ENCODE measurements at regions not wholly inside any gene's neighbourhood (a gene's known extent, or its start where the extent isn't known, plus 50 kb on each side); places are given as distances from the start of the nearest gene placed in this dataset.

GRCh38 chr6:153591159-153591558 is 447.9 kb upstream of the OPRM1 start:
- TF ChIP-seq POLR2A (IDR thresholded peaks at IDR 0.05) (no peak), CTCF (IDR thresholded peaks at IDR 0.05) (no peak), EP300 (IDR thresholded peaks at IDR 0.05) (no peak), POLR2AphosphoS5 (IDR thresholded peaks at IDR 0.05) (no peak)
- no peaks in the 10 kb centered on the region for H3K9me3 ChIP-seq
- no peak for DNase-seq
- no peak overlapping the region for H3K4me3 ChIP-seq
- no peak for ATAC-seq (ENCODE audit: low FRiP score in 2 of 2)
- no peaks in the 10 kb centered on the region for H3K4me1 ChIP-seq
- H3K27me3 ChIP-seq, result no peaks in the 10 kb centered on the region
- H3K27ac ChIP-seq, result peak overlapping the region in 1 of 4 donors; percentile 15
- H3K36me3 ChIP-seq, result no peaks in the 10 kb centered on the region

GRCh38 chr6:153590411-153590810 is 448.6 kb upstream of the OPRM1 start:
- Histone ChIP-seq H3K4me3 (no peak overlapping the region), H3K27ac (no peak overlapping the region), H3K36me3 (no peaks in the 10 kb centered on the region), H3K27me3 (no peaks in the 10 kb centered on the region), H3K9me3 (no peaks in the 10 kb centered on the region), H3K4me1 (no peaks in the 10 kb centered on the region)
- no peak for TF ChIP-seq CTCF (IDR thresholded peaks at IDR 0.05)
- no peak for TF ChIP-seq POLR2AphosphoS5 (IDR thresholded peaks at IDR 0.05)
- no peak for TF ChIP-seq POLR2A (IDR thresholded peaks at IDR 0.05)
- TF ChIP-seq EP300 (IDR thresholded peaks at IDR 0.05), result no peak
- ATAC-seq (ENCODE audit: low FRiP score in 2 of 2) (no peak), DNase-seq (no peak)

- no peaks in the 10 kb centered on the region for H3K27me3 ChIP-seq
- 71 to 79% methylated on average over 3 of the region's 3 CpGs for WGBS, 2 donors
- no peaks in the 10 kb centered on the region for H3K4me1 ChIP-seq
- H3K36me3 ChIP-seq, result no peaks in the 10 kb centered on the region
- H3K27ac ChIP-seq, result no peak overlapping the region
- TF ChIP-seq EP300 (IDR thresholded peaks at IDR 0.05), result no peak
- no peak for TF ChIP-seq CTCF (IDR thresholded peaks at IDR 0.05)
- TF ChIP-seq POLR2AphosphoS5 (IDR thresholded peaks at IDR 0.05), result no peak
- TF ChIP-seq POLR2A (IDR thresholded peaks at IDR 0.05), result no peak
- DNase-seq (no peak), ATAC-seq (ENCODE audit: low FRiP score in 2 of 2) (no peak)
- no peak overlapping the region for H3K4me3 ChIP-seq
- H3K9me3 ChIP-seq, result no peaks in the 10 kb centered on the region
These were observed 450.7 kb upstream of the OPRM1 start for GRCh38 chr6:153588330-153588729.

- WGBS, 2 donors, result 38 to 43% methylated on average over 2 of the region's 2 CpGs
- no peak for DNase-seq
- Histone ChIP-seq H3K27me3 (no peaks in the 10 kb centered on the region), H3K4me1 (no peaks in the 10 kb centered on the region), H3K27ac (no peak overlapping the region), H3K36me3 (no peaks in the 10 kb centered on the region), H3K9me3 (no peaks in the 10 kb centered on the region), H3K4me3 (no peak overlapping the region)
- TF ChIP-seq POLR2A (IDR thresholded peaks at IDR 0.05) (no peak), POLR2AphosphoS5 (IDR thresholded peaks at IDR 0.05) (no peak), CTCF (IDR thresholded peaks at IDR 0.05) (no peak), EP300 (IDR thresholded peaks at IDR 0.05) (no peak)
- no peak for ATAC-seq (ENCODE audit: low FRiP score in 2 of 2)
These were observed 452.6 kb upstream of the RGS17 start for GRCh38 chr6:153583685-153584084.

GRCh38 chr6:153580776-153581175 is 449.7 kb upstream of the RGS17 start:
- H3K4me1 ChIP-seq, result no peaks in the 10 kb centered on the region
- no peak for TF ChIP-seq POLR2AphosphoS5 (IDR thresholded peaks at IDR 0.05)
- no peak for TF ChIP-seq POLR2A (IDR thresholded peaks at IDR 0.05)
- TF ChIP-seq EP300 (IDR thresholded peaks at IDR 0.05), result no peak
- TF ChIP-seq CTCF (IDR thresholded peaks at IDR 0.05), result no peak
- H3K27ac ChIP-seq, result no peak overlapping the region
- 73 to 83% methylated on average over 2 of the region's 2 CpGs for WGBS, 2 donors
- no peaks in the 10 kb centered on the region for H3K9me3 ChIP-seq
- H3K4me3 ChIP-seq, result no peak overlapping the region
- H3K36me3 ChIP-seq, result no peaks in the 10 kb centered on the region
- no peaks in the 10 kb centered on the region for H3K27me3 ChIP-seq
- DNase-seq (no peak), ATAC-seq (ENCODE audit: low FRiP score in 2 of 2) (no peak)
